H1 (cell line): ENCODE measurements at regions not wholly inside any gene's neighbourhood (a gene's known extent, or its start where the extent isn't known, plus 50 kb on each side); places are given as distances from the start of the nearest gene placed in this dataset.

ENCODE experiments used
- CTCF ChIA-PET: fragments of 300-600 bp; sonication (Branson Sonifier 250); formaldehyde crosslinking; loops from one replicate; lab custom pipeline; 2021; ENCODE audit not compliant: partially characterized antibody; lab: Charles Lee
- POLR2A ChIA-PET: fragments of 300-600 bp; sonication (Branson Sonifier 250); formaldehyde crosslinking; loops from one replicate; lab custom pipeline; 2021; ENCODE audit warnings: inconsistent platforms; ENCODE audit not compliant: partially characterized antibody; lab: Charles Lee
- DNase-seq, 2 experiments: peaks; one replicate each; pipeline versions ENCODE4 v3.0.0 to v3.0.0-alpha.2; 2010 to 2022; ENCODE audit warnings: low spot score in 2 of 2, low read depth in 1 of 2, mixed read lengths in 1 of 2
- FAIRE-seq: peaks from 2 replicates; lab custom pipeline; 2011; peaks lifted over from hg19 to GRCh38; lab: Jason Lieb, UNC
- H2AFZ ChIP-seq: 2 replicates; pipeline ENCODE4 v1.8.1; 2012; ENCODE audit warnings: low read length, inconsistent platforms
- H2AK5ac ChIP-seq: 2 replicates; pipeline ENCODE4 v1.6.1; 2013; ENCODE audit warnings: low read depth, low read length
- H2BK120ac ChIP-seq: replicated peaks from 2 replicates; pipeline ENCODE3; 2013; ENCODE audit warnings: low read depth, low read length, inconsistent platforms
- H2BK12ac ChIP-seq: 2 replicates; pipeline ENCODE4 v1.6.1; 2013; ENCODE audit warnings: low read depth, low read length
- H2BK15ac ChIP-seq: 2 replicates; pipeline ENCODE4 v1.6.1; 2013; ENCODE audit warnings: low read length
- H2BK20ac ChIP-seq: 2 replicates; pipeline ENCODE4 v1.6.1; 2013; ENCODE audit warnings: low read length
- H2BK5ac ChIP-seq: 2 replicates; pipeline ENCODE4 v1.6.1; 2013; ENCODE audit warnings: low read depth, low read length
- H3K14ac ChIP-seq: 2 replicates; pipeline ENCODE4 v1.6.1; 2013; ENCODE audit warnings: inconsistent platforms; ENCODE audit not compliant: insufficient read length
- H3K18ac ChIP-seq: 2 replicates; pipeline ENCODE4 v1.6.1; 2013; ENCODE audit warnings: low read length; ENCODE audit errors: extremely low read depth
- H3K23ac ChIP-seq: 2 replicates; pipeline ENCODE4 v1.6.1; 2013; ENCODE audit warnings: inconsistent platforms; ENCODE audit not compliant: insufficient read length
- H3K23me2 ChIP-seq: 2 replicates; pipeline ENCODE4 v1.6.1; 2013; ENCODE audit warnings: low read depth, low read length
- H3K27ac ChIP-seq: 2 replicates; pipeline ENCODE4 v1.6.1; 2011; ENCODE audit warnings: low read depth, low read length, inconsistent platforms
- H3K27me3 ChIP-seq, 4 experiments: replicated peaks in 1 of 4; 1 replicate in 1 of 4; 2 replicates in 3 of 4; pipeline versions ENCODE4 v1.6.1 to v1.8.1; 2011 to 2013; ENCODE audit warnings: low read length in 3 of 4, mild to moderate bottlenecking in 3 of 4, inconsistent platforms in 2 of 4, mixed read lengths in 2 of 4, moderate library complexity in 1 of 4; ENCODE audit not compliant: control insufficient read depth in 3 of 4, insufficient read depth in 3 of 4; ENCODE audit errors: extremely low read depth in 1 of 4
- H3K36me3 ChIP-seq, 4 experiments: 2 replicates each; pipeline versions ENCODE4 v1.6.1 to v1.8.1; 2011 to 2013; ENCODE audit warnings: mild to moderate bottlenecking in 4 of 4, low read length in 3 of 4, moderate library complexity in 2 of 4, control low read depth in 1 of 4, inconsistent platforms in 1 of 4; ENCODE audit not compliant: insufficient read depth in 4 of 4, control insufficient read depth in 2 of 4
- H3K4ac ChIP-seq: replicated peaks from 2 replicates; pipeline ENCODE3; 2013; ENCODE audit warnings: low read length, low read depth, mixed read lengths, inconsistent platforms; ENCODE audit not compliant: insufficient read length
- H3K4me1 ChIP-seq, 4 experiments: replicated peaks in 1 of 4; 1 replicate in 1 of 4; 2 replicates in 3 of 4; pipeline versions ENCODE4 v1.6.1 to v1.8.1; 2011 to 2013; ENCODE audit warnings: low read length in 3 of 4, inconsistent platforms in 2 of 4, mixed read lengths in 1 of 4; ENCODE audit not compliant: insufficient read depth in 4 of 4, control insufficient read depth in 3 of 4
- H3K4me2 ChIP-seq, 2 experiments: 2 replicates each; pipeline versions ENCODE4 v1.6.1 to v1.8.1; 2011 to 2013; ENCODE audit warnings: low read depth in 2 of 2, low read length in 2 of 2, control low read depth in 1 of 2, inconsistent platforms in 1 of 2, mild to moderate bottlenecking in 1 of 2; ENCODE audit not compliant: insufficient read depth in 1 of 2
- H3K4me3 ChIP-seq, 4 experiments: fragments of 200-600, 300-600 bp in 1 of 4; sonication (generic), shearing (Covaris generic), sonication (Bioruptor Twin) in 1 of 4; 2 replicates each; pipeline versions ENCODE4 v1.5.1 to v1.8.1; 2011 to 2016; ENCODE audit warnings: low read length in 4 of 4, low read depth in 3 of 4, control low read depth in 2 of 4, inconsistent platforms in 2 of 4, mild to moderate bottlenecking in 2 of 4, mixed read lengths in 1 of 4, moderate library complexity in 1 of 4; ENCODE audit not compliant: insufficient read depth in 2 of 4; ENCODE audit errors: extremely low read depth in 1 of 4
- H3K56ac ChIP-seq: replicated peaks from 2 replicates; pipeline ENCODE3; 2013; ENCODE audit warnings: low read depth, mild to moderate bottlenecking, mixed read lengths, low read length, inconsistent platforms; ENCODE audit not compliant: insufficient read length
- H3K79me1 ChIP-seq: 2 replicates; pipeline ENCODE4 v1.6.1; 2013; ENCODE audit warnings: low read depth, low read length, control low read depth
- H3K79me2 ChIP-seq, 2 experiments: 2 replicates each; pipeline versions ENCODE4 v1.6.1 to v1.8.1; 2012 to 2013; ENCODE audit warnings: low read length in 2 of 2, mild to moderate bottlenecking in 2 of 2, inconsistent platforms in 1 of 2; ENCODE audit not compliant: insufficient read depth in 2 of 2, control insufficient read depth in 1 of 2
- H3K9ac ChIP-seq, 4 experiments: replicated peaks in 1 of 4; 1 replicate in 1 of 4; 2 replicates in 3 of 4; pipeline versions ENCODE4 v1.6.1 to v1.8.1; 2011 to 2013; ENCODE audit warnings: low read depth in 3 of 4, low read length in 3 of 4, control low read depth in 2 of 4, mild to moderate bottlenecking in 2 of 4, moderate library complexity in 2 of 4, inconsistent platforms in 1 of 4; ENCODE audit errors: extremely low read depth in 1 of 4
- H3K9me3 ChIP-seq, 2 experiments: 2 replicates each; pipeline versions ENCODE4 v1.6.1 to v1.8.1; 2012 to 2013; ENCODE audit warnings: mild to moderate bottlenecking in 2 of 2, moderate library complexity in 2 of 2, control low read depth in 1 of 2, inconsistent platforms in 1 of 2, low read depth in 1 of 2, low read length in 1 of 2, mixed read lengths in 1 of 2; ENCODE audit not compliant: insufficient read depth in 2 of 2
- H4K20me1 ChIP-seq, 2 experiments: replicated peaks in 1 of 2; 2 replicates each; pipeline versions ENCODE3 to v1.8.1; 2011 to 2013; ENCODE audit warnings: inconsistent platforms in 2 of 2, low read length in 2 of 2, mild to moderate bottlenecking in 1 of 2; ENCODE audit not compliant: insufficient read depth in 2 of 2, control insufficient read depth in 1 of 2
- H4K5ac ChIP-seq: 2 replicates; pipeline ENCODE4 v1.6.1; 2013; ENCODE audit warnings: low read length, low read depth, mixed read lengths, inconsistent platforms; ENCODE audit not compliant: insufficient read length
- H4K8ac ChIP-seq: 2 replicates; pipeline ENCODE4 v1.8.0; 2013; ENCODE audit warnings: mild to moderate bottlenecking, moderate library complexity, low read length, inconsistent platforms; ENCODE audit not compliant: insufficient read depth; ENCODE audit errors: extremely low read depth
- H4K91ac ChIP-seq: replicated peaks from 2 replicates; pipeline ENCODE3; 2013; ENCODE audit warnings: low read length, mixed read lengths, inconsistent platforms; ENCODE audit not compliant: insufficient read length
- ASH2L ChIP-seq: fragments of 200-600, 300-600 bp; sonication (generic); IDR thresholded peaks from one replicate; pipeline ENCODE4 v1.7.1; 2017; ENCODE audit warnings: low read length
- ATF2 ChIP-seq: IDR thresholded peaks from 2 replicates; pipeline ENCODE4 v1.6.1; 2012; ENCODE audit warnings: low read length, inconsistent platforms
- BRCA1 ChIP-seq: IDR thresholded peaks from 2 replicates; pipeline ENCODE4 v1.6.1; 2012; ENCODE audit warnings: low read depth, low read length, improper control_type of control experiment
- CHD2 ChIP-seq: IDR thresholded peaks from 2 replicates; pipeline ENCODE4 v1.6.1; 2012; ENCODE audit warnings: low read length, improper control_type of control experiment
- CREB1 ChIP-seq: IDR thresholded peaks from 2 replicates; pipeline ENCODE4 v1.6.1; 2012; ENCODE audit warnings: inconsistent platforms
- JUN ChIP-seq: IDR thresholded peaks from 2 replicates; pipeline ENCODE4 v1.6.1; 2011; ENCODE audit warnings: low read depth, mild to moderate bottlenecking, improper control_type of control experiment, low read length
- KDM4A ChIP-seq: IDR thresholded peaks from one replicate; pipeline ENCODE4 v1.7.1; 2012; ENCODE audit warnings: low read depth, mild to moderate bottlenecking, moderate library complexity, low read length, inconsistent platforms; ENCODE audit not compliant: severe bottlenecking
- MAFK ChIP-seq: IDR thresholded peaks from 2 replicates; pipeline ENCODE4 v1.6.1; 2012; ENCODE audit warnings: low read depth, mild to moderate bottlenecking, improper control_type of control experiment, low read length
- RFX5 ChIP-seq: IDR thresholded peaks from 2 replicates; pipeline ENCODE4 v1.6.1; 2011; ENCODE audit warnings: low read depth, low read length, improper control_type of control experiment, borderline replicate concordance
- SP2 ChIP-seq: IDR thresholded peaks from 2 replicates; pipeline ENCODE4 v1.6.1; 2012; ENCODE audit warnings: mild to moderate bottlenecking, low read length, inconsistent platforms
- SRF ChIP-seq: IDR thresholded peaks from 2 replicates; pipeline ENCODE4 v1.6.1; 2011; ENCODE audit warnings: mild to moderate bottlenecking, low read depth, low read length, moderate library complexity
- TBP ChIP-seq: IDR thresholded peaks from 2 replicates; pipeline ENCODE4 v1.6.1; 2011; ENCODE audit warnings: low read depth, low read length, improper control_type of control experiment
- TCF12 ChIP-seq: IDR thresholded peaks from 2 replicates; pipeline ENCODE4 v1.6.1; 2011; ENCODE audit warnings: low read depth, mild to moderate bottlenecking, low read length
- YY1 ChIP-seq: IDR thresholded peaks from 2 replicates; pipeline ENCODE4 v1.6.1; 2011; ENCODE audit warnings: low read depth, mild to moderate bottlenecking, low read length
- WGBS, 2 experiments: shearing (Covaris generic) in 1 of 2; methylation state at CpG; one replicate each; pipeline versions ENCODE4 v1.1.6 to v1.1.7; 2013 to 2015; ENCODE audit warnings: low lambda C conversion rate in 2 of 2, mixed read lengths in 2 of 2, inconsistent platforms in 1 of 2, low coverage in 1 of 2, missing lambda C conversion rate in 1 of 2; ENCODE audit not compliant: insufficient replicate concordance in 2 of 2, insufficient coverage in 1 of 2, insufficient read length in 1 of 2; ENCODE audit errors: extremely low coverage in 1 of 2, missing lambda C conversion rate in 1 of 2; 5-methylcytosine and 5-hydroxymethylcytosine counted together

DNA sequence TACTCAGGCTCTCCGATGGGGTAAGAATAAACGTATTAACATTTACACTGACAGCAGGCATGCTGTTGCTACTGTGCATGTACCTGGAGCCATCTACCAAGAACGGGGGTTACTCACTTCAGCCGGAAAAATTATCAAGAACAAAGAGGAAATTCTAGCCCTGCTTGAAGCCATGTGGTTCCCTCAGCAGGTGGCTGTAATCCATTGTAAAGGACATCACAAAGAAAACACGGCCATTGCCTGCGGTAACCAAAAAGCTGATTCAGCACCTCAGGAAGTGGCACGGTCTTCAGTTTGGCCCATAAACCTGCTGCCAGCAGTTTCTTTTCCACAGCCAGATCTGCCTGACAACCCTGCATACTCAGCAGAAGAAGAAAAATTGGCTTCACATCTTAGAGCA is 925.5 kb upstream of the AMELY start:
- Histone ChIP-seq H4K8ac (no peak overlapping the region), H4K20me1 (peaks cover 0 to 2% of the 10 kb centered on the region in 2 experiments), H3K79me1 (no peaks in the 10 kb centered on the region), H4K91ac (no peak overlapping the region), H4K5ac (no peak overlapping the region), H3K4ac (no peak overlapping the region), H3K79me2 (no peaks in the 10 kb centered on the region), H3K9me3 (no peaks in the 10 kb centered on the region), H2BK15ac (no peak overlapping the region), H2BK20ac (no peak overlapping the region), H3K36me3 (no peaks in the 10 kb centered on the region), H3K23me2 (no peaks in the 10 kb centered on the region), H3K4me2 (peak overlapping the region; percentile 24 to 36; a peak in 3 of 4 replicates), H3K56ac (no peak overlapping the region), H3K14ac (no peak overlapping the region), H2AFZ (no peak overlapping the region), H3K27me3 (peaks cover 27 to 71% (median 52%) of the 10 kb centered on the region in 4 experiments), H2BK120ac (no peak overlapping the region), H3K23ac (no peak overlapping the region), H3K9ac (no peak overlapping the region), H2AK5ac (no peak overlapping the region), H3K4me3 (peak overlapping the region in 1 of 4 experiments; percentile 15; a peak in 1 of 8 replicates), H2BK12ac (no peak overlapping the region), H3K4me1 (peaks cover 0 to 4% (median 0%) of the 10 kb centered on the region in 4 experiments; a peak in 2 of 7 replicates), H3K27ac (no peak overlapping the region), H3K18ac (no peak overlapping the region), H2BK5ac (no peak overlapping the region)
- POLR2A ChIA-PET = no interaction called here
- DNase-seq = no peak
- 6% methylated on average over 6 of the region's 7 CpGs; no CpG with 5 or more reads in 1 of the 2 experiments for WGBS, 2 experiments
- FAIRE-seq = peak; percentile 58
- CTCF ChIA-PET = no interaction called here
- TF ChIP-seq TCF12 (no peak), ATF2 (no peak), RFX5 (no peak), SP2 (no peak), MAFK (peak; percentile 90), CREB1 (no peak), TBP (no peak), SRF (no peak), KDM4A (no peak), ASH2L (no peak), CHD2 (no peak), BRCA1 (no peak), YY1 (0 out of 2 replicates have a peak, but pooled peaks have one; percentile 50), JUN (no peak)
